Activated T-helper 1 cell treated with Interleukin-2 at 50 U/mL for 16 hours (primary cell): ENCODE measurements at regions not wholly inside any gene's neighbourhood (a gene's known extent, or its start where the extent isn't known, plus 50 kb on each side); places are given as distances from the start of the nearest gene placed in this dataset.

ENCODE experiments used
- DNase-seq: peaks from one replicate; pipeline ENCODE4 v3.0.0-alpha.2; 2020; ENCODE audit warnings: low read depth

GRCh38 chr3:23000371-23000770, 202.8 kb upstream of the UBE2E2 start:
- no peak for DNase-seq

- no peak for DNase-seq
Observed at GRCh38 chr3:23002151-23002550, 201.0 kb upstream of the UBE2E2 start.

- DNase-seq = no peak
Observed at GRCh38 chr3:23002836-23003732, 200.0 kb upstream of the UBE2E2 start.

GRCh38 chr3:23003733-23004046, 199.4 kb upstream of the UBE2E2 start:
- DNase-seq = no peak

- no peak for DNase-seq
Observed at GRCh38 chr3:23004971-23005370, 198.2 kb upstream of the UBE2E2 start.

- no peak for DNase-seq
Observed at GRCh38 chr3:23017801-23018200, 185.3 kb upstream of the UBE2E2 start.

- no peak for DNase-seq
Observed at GRCh38 chr3:23019596-23020300, 183.4 kb upstream of the UBE2E2 start.

GRCh38 chr3:23028294-23028693, 174.8 kb upstream of the UBE2E2 start:
- DNase-seq = no peak

GRCh38 chr3:23029001-23029400, 174.1 kb upstream of the UBE2E2 start:
- no peak for DNase-seq

GRCh38 chr3:23035927-23036640, 167.0 kb upstream of the UBE2E2 start:
- no peak for DNase-seq

- no peak for DNase-seq
Observed at GRCh38 chr3:23036728-23037127, 166.4 kb upstream of the UBE2E2 start.

GRCh38 chr3:23038471-23038870, 164.7 kb upstream of the UBE2E2 start:
- no peak for DNase-seq

GRCh38 chr3:23041918-23042696, 161.0 kb upstream of the UBE2E2 start:
- DNase-seq = no peak

- DNase-seq = no peak
Observed at GRCh38 chr3:23044463-23044862, 158.7 kb upstream of the UBE2E2 start.

- no peak for DNase-seq
Observed at GRCh38 chr3:23046536-23046935, 156.6 kb upstream of the UBE2E2 start.

- no peak for DNase-seq
Observed at GRCh38 chr3:23051240-23052140, 151.6 kb upstream of the UBE2E2 start.

- DNase-seq = no peak
Observed at GRCh38 chr3:23052208-23052607, 150.9 kb upstream of the UBE2E2 start.

- no peak for DNase-seq
Observed at GRCh38 chr3:23052620-23053019, 150.5 kb upstream of the UBE2E2 start.

GRCh38 chr3:23055733-23056376, 147.3 kb upstream of the UBE2E2 start:
- DNase-seq = no peak

GRCh38 chr3:23062582-23062981, 140.5 kb upstream of the UBE2E2 start:
- DNase-seq = no peak

- no peak for DNase-seq
Observed at GRCh38 chr3:23062982-23063381, 140.1 kb upstream of the UBE2E2 start.
